DND-41 (cell line): ENCODE measurements at regions not wholly inside any gene's neighbourhood (a gene's known extent, or its start where the extent isn't known, plus 50 kb on each side); places are given as distances from the start of the nearest gene placed in this dataset.

Experiments used
- CTCF ChIP-seq: IDR thresholded peaks from 2 replicates; pipeline ENCODE4 v1.5.1; 2012; ENCODE audit warnings: borderline replicate concordance, low read length, moderate library complexity, mild to moderate bottlenecking; ENCODE audit not compliant: poor library complexity, severe bottlenecking; ENCODE audit errors: extremely low read depth
- EZH2 ChIP-seq: IDR thresholded peaks from 3 replicates; pipeline ENCODE4 v1.6.1; 2012; ENCODE audit warnings: borderline replicate concordance, low read depth, mild to moderate bottlenecking, moderate library complexity, low read length, inconsistent platforms; ENCODE audit not compliant: severe bottlenecking

GRCh38 chr4:138400543-138400942 lies 158.4 kb upstream of the SLC7A11 start:
- no peak for TF ChIP-seq EZH2
- TF ChIP-seq CTCF, result no peak
